Mucosa of gallbladder (tissue), 1 donor: ENCODE measurements at regions not wholly inside any gene's neighbourhood (a gene's known extent, or its start where the extent isn't known, plus 50 kb on each side); places are given as distances from the start of the nearest gene placed in this dataset.
"Not testable (repeated sequence)": the region's sequence is repeated elsewhere in the genome, so short reads cannot be mapped to it uniquely, and the experiment has no call there.

Source experiments
- DNase-seq: peaks from one replicate; pipeline ENCODE4 v3.0.0-alpha.2; 2020; ENCODE audit warnings: low spot score
- donor health status: DM: no; HTN: no; CAD: no.

DNA sequence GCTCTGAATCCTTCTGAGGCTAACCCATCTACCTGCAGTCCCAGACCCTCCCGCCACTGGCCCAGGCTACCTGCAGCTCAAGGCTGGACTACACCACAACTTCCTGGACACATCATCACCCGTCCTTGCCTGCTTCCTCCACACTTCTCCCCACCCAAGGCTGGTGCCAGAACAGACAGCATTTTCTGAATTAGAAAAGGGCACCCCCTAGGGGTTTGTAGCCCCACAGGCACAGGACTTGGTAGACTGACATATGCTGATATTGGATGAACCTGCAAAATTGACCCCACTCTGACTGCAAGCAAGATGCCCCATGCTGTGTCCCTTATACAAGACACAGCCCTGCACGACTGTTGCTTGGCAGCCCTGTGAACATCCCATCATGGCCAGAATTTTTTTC lies 271.5 kb upstream of the C16orf82 start:
- no peak for DNase-seq

DNA sequence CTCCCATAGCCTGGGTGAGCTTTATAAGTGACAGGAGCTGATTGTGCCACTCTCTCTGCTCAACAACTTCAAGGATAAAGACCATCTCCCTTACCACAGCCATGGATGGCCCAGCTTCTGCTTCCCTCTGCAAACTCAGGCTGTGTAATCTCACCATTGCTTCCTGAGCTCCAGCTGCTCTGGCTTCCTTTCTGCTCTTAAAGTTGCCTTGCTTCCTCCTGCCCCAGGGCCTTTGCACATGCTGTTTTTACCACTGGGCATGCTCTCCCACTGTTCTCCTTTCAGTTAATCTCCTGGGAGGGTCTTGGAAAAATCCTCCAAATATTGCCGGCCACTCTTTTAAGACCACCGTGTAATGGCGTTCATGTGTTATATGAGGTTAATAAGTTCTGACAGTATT lies 265.1 kb upstream of the C16orf82 start:
- no peak for DNase-seq

DNA sequence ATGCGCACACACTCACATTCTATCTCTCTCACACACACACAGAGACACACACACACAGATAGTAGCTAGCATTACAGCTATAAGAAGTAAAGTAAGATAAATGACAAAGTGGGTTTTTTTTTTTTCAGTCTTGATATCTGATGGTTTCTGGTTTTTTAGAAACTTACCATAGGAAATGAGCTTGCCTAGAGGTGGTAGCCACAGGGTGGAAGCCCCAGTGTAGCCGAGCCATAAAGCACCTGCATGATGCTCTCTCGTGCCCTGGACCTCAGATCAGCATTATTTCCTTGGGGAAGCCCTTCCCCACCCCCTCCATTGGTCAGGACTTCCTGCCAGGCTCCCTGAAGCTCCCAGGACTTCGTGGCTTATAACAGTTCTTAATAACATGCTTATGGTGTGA lies 264.3 kb upstream of the C16orf82 start:
- no peak for DNase-seq

DNA sequence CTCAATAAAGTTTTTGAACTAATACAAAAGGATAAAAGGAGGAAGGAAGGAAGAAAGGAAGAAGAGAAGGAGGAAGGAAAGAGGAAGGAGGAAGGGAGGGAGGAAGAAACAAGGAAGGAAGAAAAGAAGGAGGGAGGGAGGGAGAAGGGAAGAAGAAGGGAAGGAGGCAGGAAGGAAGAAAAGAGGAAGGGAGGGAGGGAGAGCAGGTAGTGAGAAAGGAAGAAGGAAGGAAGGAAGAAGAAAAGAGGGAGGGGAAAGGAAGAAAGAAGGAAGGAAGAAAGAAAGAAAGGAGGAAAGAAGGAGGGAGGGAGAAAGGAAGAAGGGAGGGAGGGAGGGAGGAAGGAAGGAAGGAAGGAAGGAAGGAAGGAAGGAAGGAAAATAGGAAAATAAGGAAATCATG lies 263.8 kb upstream of the C16orf82 start:
- no peak for DNase-seq

DNA sequence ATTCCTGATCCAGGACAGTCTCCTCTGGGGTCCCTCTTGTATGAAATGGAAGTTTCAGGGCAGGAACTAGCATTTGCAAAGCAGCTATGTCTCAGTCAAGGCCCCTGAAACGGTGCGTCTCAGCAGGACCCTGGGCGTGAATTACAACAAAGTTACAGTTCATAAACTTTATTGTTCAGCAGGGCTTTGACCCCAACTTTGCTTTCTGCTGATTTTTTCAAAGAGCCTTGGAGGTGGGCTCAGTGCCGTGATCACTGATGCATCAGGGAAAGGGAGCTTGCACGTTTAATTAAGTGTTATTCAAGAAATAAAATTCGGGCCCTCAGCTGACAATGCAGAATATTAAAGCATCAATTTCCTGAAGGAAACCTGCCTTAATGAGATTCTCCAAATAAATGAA lies 260.1 kb upstream of the C16orf82 start:
- no peak for DNase-seq

DNA sequence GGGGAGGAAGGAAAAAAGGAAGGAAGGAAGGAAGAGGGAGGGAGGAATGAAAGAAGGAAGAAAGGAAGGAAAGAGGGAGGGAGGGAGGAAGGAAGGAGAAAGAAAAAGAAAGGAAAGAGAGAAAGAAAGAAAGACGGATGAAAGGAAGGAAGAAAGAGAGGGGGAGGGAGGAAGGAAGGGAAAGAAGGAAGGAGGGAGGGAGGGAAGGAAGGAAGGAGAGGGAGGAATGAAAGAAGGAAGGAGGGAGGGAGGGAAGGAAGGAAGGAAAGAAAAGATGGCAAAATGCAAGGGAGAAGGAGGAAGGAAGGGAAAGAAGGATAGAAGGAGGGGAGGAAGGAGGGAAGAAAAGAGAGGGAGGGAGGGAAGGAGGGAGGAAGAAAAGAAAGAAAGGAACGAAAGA lies 257.3 kb upstream of the C16orf82 start:
- DNase-seq: no peak

DNA sequence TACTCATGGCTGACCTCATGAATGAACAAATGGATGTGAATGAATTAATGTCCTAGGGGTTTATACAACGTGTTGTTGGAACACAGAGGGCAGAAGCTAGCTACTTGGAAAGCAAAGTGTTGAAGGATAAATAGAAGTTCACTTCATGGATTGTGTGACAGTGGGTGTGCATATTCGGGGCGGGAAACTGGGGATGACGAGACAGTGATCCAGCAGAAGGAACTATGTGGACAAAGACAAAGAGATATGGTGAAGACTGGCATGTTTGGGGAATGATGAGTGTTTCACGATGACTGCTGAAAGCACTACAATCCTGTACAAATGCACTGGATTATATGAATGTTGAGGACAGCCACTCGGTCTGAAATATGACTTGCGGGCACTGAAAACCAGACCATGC lies 250.5 kb upstream of the C16orf82 start:
- DNase-seq: no peak

DNA sequence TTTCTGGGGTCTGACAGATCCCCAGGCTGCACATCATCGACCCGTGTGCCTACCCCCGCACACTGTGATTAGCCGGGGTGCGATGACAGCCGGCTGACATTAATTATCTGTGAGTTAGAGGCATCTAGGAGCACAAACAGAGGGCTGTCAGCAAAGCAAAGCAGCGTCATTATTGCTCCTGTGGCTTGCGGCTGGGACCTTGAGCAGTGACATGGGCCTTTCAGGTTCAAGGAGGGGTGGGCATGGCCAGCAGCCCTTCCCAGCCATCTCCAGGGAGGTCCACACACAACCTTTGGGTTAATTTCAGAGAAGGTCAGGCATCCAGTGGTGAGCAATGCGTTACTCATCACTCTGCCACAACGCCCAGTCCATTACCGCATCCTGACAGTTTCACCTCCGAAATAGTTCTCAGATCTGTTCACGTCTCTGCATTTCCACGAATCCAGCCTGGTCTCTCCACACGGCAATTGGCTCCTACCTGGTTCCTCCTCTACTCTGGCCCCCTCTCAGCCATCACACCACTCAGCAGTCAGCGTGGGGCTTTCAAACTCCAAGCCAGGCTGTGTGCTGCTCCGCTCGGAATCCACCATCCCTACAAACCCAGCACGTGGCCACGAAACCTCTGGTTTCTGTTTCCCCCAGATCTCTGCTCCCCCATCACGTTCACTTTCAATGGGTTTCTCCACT lies 249.7 kb upstream of the C16orf82 start:
- no peak for DNase-seq

DNA sequence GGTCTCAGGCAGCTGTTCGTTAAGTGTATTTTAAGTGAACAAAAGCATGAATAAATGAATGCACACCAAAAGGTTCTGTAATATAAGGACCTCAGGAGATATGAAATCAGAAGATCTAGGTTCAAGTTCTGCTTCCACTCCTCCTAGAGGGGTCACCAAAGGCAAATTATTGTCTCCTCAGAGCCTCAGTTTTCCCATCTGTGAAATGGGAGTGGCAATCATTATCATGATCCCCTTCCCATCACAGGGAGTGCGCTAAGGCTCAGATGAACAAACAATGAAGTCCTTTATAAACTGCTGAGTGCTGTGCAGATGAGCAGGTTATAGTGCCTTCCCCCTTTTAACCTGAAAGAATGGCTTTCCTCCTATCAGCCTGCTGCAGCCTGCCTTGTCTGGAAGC lies 248.3 kb upstream of the C16orf82 start:
- DNase-seq: no peak

DNA sequence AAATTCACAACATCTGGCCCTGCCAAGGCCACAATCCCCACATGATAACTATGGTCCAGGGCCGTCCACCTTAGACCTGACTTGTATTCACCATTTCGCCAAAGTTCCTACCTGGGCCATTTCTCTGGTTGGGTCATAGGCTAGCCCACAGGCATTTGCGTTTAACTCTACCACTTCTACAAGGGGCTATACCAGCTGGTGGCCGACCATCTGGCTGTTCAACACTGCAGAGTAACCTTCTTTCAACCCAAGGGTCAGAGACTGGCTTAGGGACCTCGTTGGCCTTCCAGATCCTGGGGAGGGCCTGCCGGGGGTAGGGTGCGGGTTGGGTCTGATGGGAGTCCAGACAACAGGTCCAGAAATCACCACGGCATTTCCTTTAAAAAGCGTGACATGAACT lies 242.3 kb upstream of the C16orf82 start:
- no peak for DNase-seq

DNA sequence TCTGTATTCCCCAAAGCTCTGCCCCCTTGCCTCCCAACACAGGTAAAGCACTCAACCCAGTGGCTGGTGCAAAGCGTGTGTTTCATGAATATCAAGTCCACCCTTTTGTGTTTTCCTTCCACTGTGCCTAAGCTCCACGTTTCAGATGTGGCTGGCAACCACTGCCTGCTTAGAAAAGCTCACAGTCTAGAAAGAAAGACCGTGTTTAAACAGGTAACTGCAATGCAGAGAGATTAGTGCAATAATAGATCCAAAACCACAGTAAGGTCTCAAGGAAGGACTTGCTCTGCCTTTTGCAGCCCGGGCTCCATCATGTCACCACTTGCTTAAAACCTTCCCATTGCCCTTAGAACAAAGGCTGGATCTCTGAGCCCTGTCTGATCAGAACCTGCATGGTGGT lies 240.2 kb upstream of the C16orf82 start:
- no peak for DNase-seq

DNA sequence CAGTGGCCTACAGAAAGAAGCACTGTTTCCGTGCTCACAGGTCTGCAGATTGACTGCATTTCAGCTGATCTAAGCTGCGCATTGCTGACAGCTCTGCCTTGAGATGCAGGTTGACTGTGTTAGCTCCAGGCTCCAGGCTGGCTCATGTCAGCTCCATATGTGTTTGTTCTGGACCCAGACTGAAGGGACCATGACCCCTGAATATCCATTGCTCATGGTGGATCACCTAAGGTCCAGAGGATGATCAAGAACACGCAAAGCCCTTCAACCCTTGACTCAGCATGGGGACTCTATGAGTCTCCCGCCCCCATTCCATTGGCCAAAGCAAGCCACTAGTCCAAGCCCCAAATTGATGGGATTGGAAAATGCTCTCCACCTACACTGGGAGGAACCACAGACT lies 239.3 kb upstream of the C16orf82 start:
- DNase-seq: no peak

DNA sequence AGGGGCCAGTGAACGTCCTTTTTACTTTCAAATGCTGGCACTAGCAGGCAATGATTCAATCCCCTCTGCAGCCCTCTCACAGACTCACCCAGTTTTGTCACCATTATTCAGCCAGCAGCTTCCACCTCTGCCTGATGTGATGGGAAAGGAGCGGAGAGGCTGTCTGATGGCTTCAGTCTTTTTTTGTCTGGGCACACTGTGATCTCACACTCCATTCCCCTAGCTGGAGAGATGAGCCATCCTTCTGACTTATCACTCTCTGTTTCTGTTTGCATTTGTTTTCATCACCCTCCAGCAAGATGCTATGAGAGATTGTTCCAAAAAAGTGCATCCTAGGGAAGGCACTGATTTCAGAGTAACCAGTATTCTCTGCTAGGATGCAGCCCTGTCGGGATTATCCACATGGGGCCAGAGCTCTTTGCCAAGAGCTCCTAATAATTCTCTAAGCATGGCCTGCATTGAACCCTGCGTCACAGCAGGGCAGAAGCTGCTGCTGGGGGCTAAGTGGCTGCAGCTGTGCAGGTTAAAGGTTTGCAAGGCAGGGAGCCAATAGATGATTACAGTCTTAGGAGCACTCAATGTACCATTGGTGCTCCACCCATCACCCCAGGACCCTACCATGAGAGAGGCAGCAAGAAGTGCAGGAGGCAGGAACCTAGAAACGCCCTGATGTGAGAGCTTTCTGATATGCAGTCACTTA lies 236.1 kb upstream of the C16orf82 start:
- DNase-seq: no peak

DNA sequence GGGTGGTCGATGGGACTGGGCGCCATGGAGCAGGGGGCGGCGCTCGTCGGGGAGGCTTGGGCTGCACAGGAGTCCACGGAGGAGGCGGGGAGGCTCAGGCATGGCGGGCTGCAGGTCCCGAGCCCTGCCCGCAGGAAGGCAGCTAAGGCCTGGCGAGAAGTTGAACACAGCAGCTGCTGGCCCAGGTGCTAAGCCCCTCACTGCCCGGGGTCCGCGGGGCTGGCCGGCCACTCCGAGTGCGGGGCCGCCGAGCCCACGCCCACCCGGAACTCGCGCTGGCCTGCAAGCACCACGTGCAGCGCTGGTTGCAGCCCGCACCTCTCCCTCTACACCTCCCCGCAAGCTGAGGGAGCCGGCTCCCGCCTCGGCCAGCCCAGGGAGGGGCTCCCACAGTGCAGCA lies 230.6 kb upstream of the C16orf82 start:
- not testable (repeated sequence) for DNase-seq

DNA sequence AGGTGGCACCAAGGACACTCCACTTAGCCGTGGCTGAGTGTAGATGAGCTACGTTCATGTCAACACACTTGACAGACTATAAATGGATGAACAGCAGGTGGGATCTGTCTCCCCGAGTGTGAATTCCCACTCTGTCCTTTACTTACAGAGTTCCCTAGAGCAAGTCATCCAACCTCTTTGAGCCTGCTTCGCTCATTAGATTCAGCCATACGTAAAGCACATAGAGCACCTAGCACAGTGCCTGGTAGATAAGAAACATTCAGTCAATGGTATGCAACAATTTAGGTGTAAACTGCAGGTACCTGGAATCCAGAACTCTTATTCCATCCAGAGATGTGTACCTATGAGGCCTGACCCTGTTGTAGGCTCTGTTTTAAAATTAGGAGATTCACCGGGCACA lies 227.8 kb upstream of the C16orf82 start:
- DNase-seq: no peak

DNA sequence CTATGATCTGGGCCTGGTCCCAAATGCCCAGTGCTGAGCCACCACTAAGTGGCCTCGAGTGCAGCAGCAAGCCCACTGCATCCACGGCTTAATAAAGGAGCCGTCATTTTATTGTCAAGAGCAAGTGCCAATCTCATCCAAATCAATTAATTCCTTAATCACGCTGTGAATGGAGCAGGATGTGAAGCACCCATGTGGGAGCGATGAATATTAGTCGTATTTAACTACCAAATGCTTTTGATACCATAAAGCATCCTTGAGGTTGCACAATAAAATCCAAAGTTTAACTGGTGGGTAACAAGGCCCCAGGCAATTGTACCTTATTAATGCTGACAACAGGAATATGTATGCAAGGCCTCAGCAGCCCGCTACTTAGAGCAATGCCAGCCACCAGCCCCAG lies 226.0 kb upstream of the C16orf82 start:
- no peak for DNase-seq

DNA sequence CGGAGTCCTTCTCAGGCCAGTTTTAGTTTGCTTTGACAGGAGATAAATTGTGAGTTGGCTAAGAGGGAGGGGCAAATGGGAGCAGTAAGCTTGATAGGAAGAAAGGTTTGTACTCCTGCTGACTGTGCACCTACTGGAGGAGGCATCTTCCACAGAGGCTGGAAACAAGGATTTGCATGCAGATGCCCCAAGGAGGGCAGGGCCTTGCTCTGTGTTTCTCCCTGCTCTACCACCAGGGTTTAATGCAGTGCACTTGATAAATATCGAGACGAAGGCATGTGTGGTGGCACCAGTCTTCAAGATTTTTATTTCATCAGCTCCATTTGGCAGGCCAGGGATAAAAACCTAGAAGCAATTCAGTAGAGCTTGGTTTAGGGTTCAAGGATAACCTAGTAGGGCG lies 210.5 kb upstream of the C16orf82 start:
- no peak for DNase-seq

DNA sequence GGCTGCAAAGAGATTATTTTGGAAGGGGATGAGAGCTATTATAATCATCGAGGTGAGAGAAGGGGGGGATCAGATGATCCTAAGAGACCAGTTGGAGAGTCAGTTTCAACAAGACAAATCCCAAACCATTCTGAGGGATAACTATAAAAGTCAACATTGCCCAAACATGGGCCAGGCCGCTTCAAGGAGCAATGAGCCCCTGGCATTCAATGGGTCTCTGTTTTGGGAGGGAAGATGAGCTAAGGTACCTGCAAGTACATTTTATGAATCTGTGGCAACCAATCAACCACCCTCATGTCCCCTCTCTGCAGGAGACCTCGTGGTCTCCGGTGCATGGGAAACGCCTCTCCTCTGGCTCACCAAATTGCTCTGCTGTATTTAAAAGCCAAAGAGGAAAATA lies 209.9 kb upstream of the C16orf82 start:
- no peak for DNase-seq

DNA sequence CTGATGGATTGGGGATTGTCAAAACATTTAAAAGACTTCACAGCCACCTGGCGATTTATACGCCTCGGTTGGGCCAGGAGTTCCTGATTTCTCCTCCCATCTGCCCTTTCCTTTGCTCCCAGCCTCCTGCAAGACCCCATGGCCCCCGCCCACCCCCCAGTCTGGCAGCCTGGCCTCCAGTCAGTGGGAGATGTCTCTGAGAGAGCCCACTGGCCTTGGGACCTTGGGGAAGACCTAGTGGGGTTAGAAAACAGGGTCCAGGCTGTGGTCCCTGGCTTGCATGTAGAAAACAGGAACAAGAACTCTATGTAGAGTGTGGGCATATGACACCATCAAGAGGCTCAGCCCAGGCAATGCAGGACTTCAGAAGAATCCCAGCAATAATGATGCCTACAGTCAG lies 209.4 kb upstream of the C16orf82 start:
- no peak for DNase-seq

DNA sequence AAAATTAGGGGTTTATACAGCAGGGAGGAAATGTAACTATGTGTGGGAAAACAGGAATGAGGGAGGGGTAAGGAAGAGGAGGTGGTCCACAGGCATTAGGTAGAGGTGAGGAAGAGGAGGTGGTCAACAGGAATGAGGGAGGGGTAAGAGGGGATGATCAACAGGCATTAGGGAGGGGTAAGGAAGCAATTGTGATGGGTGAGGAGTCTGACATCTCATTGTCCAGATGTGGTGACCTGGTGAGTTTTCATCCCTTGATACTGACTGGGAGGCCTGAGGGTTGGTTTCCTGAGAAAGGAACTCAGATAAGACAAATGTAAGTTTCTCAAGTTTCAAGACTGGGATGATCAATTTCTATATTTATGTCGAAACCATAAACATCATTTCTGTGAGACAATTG lies 206.2 kb upstream of the C16orf82 start:
- DNase-seq: no peak

DNA sequence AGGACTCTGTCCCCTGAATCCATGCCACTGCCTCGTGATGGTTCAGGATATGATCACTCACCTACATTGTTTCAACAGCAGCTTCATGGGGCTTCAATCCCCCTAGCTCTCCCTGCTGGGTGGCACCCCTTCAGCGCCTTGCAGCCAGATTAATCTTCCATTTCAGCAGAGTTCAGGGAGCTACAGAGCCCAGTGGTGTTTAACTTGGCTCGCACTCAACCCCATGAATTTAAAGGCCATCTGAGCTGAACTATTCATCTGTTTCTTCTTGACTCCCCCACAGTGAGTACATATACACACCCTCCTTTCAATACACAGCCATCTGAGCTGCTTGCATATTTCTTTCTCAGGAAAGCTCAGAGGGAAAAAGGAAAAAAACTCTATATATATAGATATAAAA lies 202.8 kb upstream of the C16orf82 start:
- no peak for DNase-seq

DNA sequence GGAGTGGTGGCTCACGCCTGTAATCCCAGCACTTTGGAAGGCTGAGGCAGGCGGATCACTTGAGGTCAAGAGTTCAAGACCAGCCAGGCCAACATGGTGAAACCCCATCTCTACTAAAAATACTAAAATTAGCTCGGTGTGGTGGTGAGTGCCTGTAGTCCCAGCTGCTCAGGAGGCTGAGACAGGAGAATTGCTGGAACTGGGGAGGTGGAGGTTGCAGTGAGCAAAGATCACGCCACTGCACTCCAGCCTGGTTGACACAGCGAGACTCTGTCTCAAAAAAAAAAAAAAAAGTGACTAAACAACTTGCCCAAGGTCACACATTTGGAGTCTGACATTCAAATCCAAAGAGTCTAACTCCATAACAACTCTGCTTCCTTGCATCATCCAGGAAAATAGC lies 192.4 kb upstream of the C16orf82 start:
- not testable (repeated sequence) for DNase-seq

DNA sequence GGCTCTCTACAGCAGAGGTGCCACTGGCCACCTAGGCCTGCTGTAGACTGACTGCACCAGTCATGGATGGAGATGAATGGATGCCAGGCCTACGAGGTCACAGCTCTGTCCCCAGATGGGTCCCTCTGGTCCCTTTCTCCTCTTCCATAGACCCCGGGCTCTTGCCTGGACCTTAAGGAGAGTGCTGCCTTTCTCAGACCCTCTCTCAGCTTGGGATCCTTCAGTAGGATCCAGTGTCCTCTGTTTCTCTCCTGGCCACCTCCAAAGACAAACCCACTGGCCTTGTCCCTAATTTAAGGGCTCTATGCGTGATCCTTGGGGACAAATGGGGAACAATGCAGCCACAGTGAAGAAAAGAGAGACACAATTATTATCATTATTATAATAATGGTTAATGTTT lies 189.3 kb upstream of the C16orf82 start:
- DNase-seq: no peak

DNA sequence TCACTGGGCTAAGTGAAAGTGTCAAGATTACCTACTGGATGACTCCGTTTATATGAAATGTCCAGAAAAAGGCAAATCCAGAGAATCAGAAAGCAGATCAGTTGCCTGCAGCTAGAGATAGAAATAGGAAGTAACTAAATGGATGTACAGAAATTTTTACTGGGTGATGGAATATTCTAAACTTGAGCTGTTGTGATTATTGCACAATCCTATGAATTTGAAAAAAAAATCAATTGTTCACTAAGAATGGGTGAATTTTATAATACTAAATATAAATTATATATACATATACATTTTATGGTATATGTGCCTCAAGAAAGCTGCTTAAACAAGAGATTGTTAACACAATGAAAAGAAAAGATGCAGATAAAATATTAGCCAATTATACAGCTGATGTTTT lies 181.1 kb upstream of the C16orf82 start:
- DNase-seq: no peak
